DOHH2 (cell line): ENCODE measurements at regions not wholly inside any gene's neighbourhood (a gene's known extent, or its start where the extent isn't known, plus 50 kb on each side); places are given as distances from the start of the nearest gene placed in this dataset.

Experiments
- H3F3A ChIP-seq: fragments of 200-600 bp; sonication (generic), shearing (Covaris generic); 2 replicates; pipeline ENCODE4 v1.6.0; 2016; ENCODE audit warnings: antibody characterized with exemption, mild to moderate bottlenecking; ENCODE audit not compliant: control insufficient read depth, insufficient read depth
- H3K27ac ChIP-seq: fragments of 200-600 bp; sonication (generic); 2 replicates; pipeline ENCODE4 v1.5.1; 2014; ENCODE audit warnings: low read depth, mild to moderate bottlenecking, low read length, moderate library complexity
- H3K27me3 ChIP-seq: fragments of 200-600 bp; sonication (generic); 2 replicates; pipeline ENCODE4 v1.6.1; 2014; ENCODE audit warnings: mild to moderate bottlenecking, low read length, mixed read lengths; ENCODE audit not compliant: control insufficient read depth
- H3K36me3 ChIP-seq: fragments of 200-600 bp; sonication (generic); 2 replicates; pipeline ENCODE4 v1.6.1; 2014; ENCODE audit warnings: mild to moderate bottlenecking, low read length, moderate library complexity, mixed read lengths; ENCODE audit not compliant: control insufficient read depth
- H3K4me1 ChIP-seq: fragments of 200-600 bp; sonication (generic); 2 replicates; pipeline ENCODE4 v1.6.1; 2014; ENCODE audit warnings: mild to moderate bottlenecking, low read length, mixed read lengths; ENCODE audit not compliant: control insufficient read depth
- H3K4me2 ChIP-seq: fragments of 200-600 bp; sonication (generic); 2 replicates; pipeline ENCODE4 v1.6.0; 2014; ENCODE audit warnings: mild to moderate bottlenecking, low read length, moderate library complexity
- H3K4me3 ChIP-seq: fragments of 200-600 bp; sonication (generic); 2 replicates; pipeline ENCODE4 v1.5.1; 2014; ENCODE audit warnings: mild to moderate bottlenecking, low read length, mixed read lengths
- H3K79me2 ChIP-seq: fragments of 200-600 bp; sonication (generic); 2 replicates; pipeline ENCODE4 v1.6.1; 2014; ENCODE audit warnings: mild to moderate bottlenecking, low read length, mixed read lengths; ENCODE audit not compliant: control insufficient read depth
- H3K9me2 ChIP-seq: fragments of 200-600 bp; sonication (generic); replicated peaks from 2 replicates; pipeline ENCODE4 v1.6.1; 2014; ENCODE audit warnings: mild to moderate bottlenecking, low read length, mixed read lengths; ENCODE audit not compliant: control insufficient read depth
- H3K9me3 ChIP-seq: fragments of 200-600 bp; sonication (generic); 2 replicates; pipeline ENCODE4 v1.6.1; 2014; ENCODE audit warnings: antibody characterized with exemption, low read length, mixed read lengths; ENCODE audit not compliant: control insufficient read depth, insufficient read depth
- H4K20me1 ChIP-seq: fragments of 200-600 bp; sonication (generic); 2 replicates; pipeline ENCODE4 v1.6.0; 2014; ENCODE audit warnings: low read depth, mild to moderate bottlenecking, antibody characterized with exemption, low read length, moderate library complexity; ENCODE audit not compliant: control insufficient read depth, insufficient read depth
- CTCF ChIP-seq: fragments of 200-600 bp; sonication (generic); IDR thresholded peaks from one replicate; pipeline ENCODE4 v1.5.1; 2014; ENCODE audit warnings: antibody characterized with exemption, mild to moderate bottlenecking, low read depth, low read length; ENCODE audit not compliant: poor library complexity, severe bottlenecking
- EZH2phosphoT487 ChIP-seq: fragments of 200-600 bp; sonication (generic); IDR thresholded peaks from 2 replicates; pipeline ENCODE4 v1.6.1; 2017; ENCODE audit warnings: borderline replicate concordance, mild to moderate bottlenecking, antibody characterized with exemption, low read length, moderate library complexity, mixed read lengths

- Histone ChIP-seq H3K27ac (no peak overlapping the region), H3K36me3 (no peaks in the 10 kb centered on the region), H3F3A (no peaks in the 10 kb centered on the region), H3K4me1 (no peaks in the 10 kb centered on the region), H3K27me3 (no peaks in the 10 kb centered on the region), H3K9me3 (no peaks in the 10 kb centered on the region), H4K20me1 (no peaks in the 10 kb centered on the region), H3K4me3 (no peak overlapping the region), H3K9me2 (no peaks in the 10 kb centered on the region), H3K79me2 (no peaks in the 10 kb centered on the region), H3K4me2 (no peak overlapping the region)
- TF ChIP-seq EZH2phosphoT487 (no peak), CTCF (no peak)
These were observed 69.6 kb upstream of the TMEM132D start for GRCh38 chr12:129973236-129973961.

- Histone ChIP-seq H3K36me3 (no peaks in the 10 kb centered on the region), H3K4me3 (no peak overlapping the region), H3K4me1 (no peaks in the 10 kb centered on the region), H3K9me3 (no peaks in the 10 kb centered on the region), H3F3A (no peaks in the 10 kb centered on the region), H3K79me2 (no peaks in the 10 kb centered on the region), H3K9me2 (no peaks in the 10 kb centered on the region), H3K4me2 (no peak overlapping the region), H4K20me1 (no peaks in the 10 kb centered on the region), H3K27me3 (no peaks in the 10 kb centered on the region), H3K27ac (no peak overlapping the region)
- no peak for TF ChIP-seq EZH2phosphoT487
- TF ChIP-seq CTCF = no peak
These were observed 80.3 kb upstream of the TMEM132D start for GRCh38 chr12:129984106-129984505.

- H3K27ac ChIP-seq = no peak overlapping the region
- no peaks in the 10 kb centered on the region for H3K9me3 ChIP-seq
- H3K36me3 ChIP-seq = no peaks in the 10 kb centered on the region
- no peaks in the 10 kb centered on the region for H3F3A ChIP-seq
- no peaks in the 10 kb centered on the region for H4K20me1 ChIP-seq
- H3K4me2 ChIP-seq = no peak overlapping the region
- no peaks in the 10 kb centered on the region for H3K4me1 ChIP-seq
- no peaks in the 10 kb centered on the region for H3K27me3 ChIP-seq
- TF ChIP-seq CTCF (no peak), EZH2phosphoT487 (no peak)
- no peak overlapping the region for H3K4me3 ChIP-seq
- H3K79me2 ChIP-seq = no peaks in the 10 kb centered on the region
- no peaks in the 10 kb centered on the region for H3K9me2 ChIP-seq
These were observed 84.0 kb upstream of the TMEM132D start for GRCh38 chr12:129987841-129988240.
